ENCODE measurements at regions not wholly inside any gene's neighbourhood (a gene's known extent, or its start where the extent isn't known, plus 50 kb on each side); places are given as distances from the start of the nearest gene placed in this dataset.

DNA sequence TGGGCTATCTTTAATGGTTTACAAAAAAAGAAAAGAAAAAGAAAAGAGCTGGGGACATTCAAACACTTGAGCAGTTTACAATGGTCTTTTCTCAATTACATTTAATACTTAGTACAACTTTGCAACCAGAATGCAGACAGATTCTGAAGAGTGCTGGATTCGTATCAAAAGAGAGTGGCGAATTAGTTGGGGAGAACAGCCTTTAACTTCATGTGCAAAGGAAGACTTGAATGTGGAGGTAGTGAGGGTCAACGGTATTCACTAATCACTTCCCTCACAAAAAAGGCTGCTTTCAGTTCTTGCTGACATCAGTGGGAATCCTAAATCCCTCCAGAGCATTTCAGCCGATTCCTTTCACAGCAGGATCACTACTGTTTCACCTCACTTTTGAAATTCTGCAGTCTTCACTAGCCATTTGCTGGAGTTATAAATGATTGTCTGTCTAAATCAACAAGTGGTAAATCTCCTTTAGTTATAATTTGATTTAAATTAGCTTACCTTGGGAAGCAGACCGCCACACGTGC is 323.0 kb upstream of the SEMA6D start:
- TF ChIP-seq POLR2A (IDR thresholded peaks at IDR 0.05; ENCODE audit: extremely low read depth, insufficient read length): no peak
- TF ChIP-seq, protein P1, sequence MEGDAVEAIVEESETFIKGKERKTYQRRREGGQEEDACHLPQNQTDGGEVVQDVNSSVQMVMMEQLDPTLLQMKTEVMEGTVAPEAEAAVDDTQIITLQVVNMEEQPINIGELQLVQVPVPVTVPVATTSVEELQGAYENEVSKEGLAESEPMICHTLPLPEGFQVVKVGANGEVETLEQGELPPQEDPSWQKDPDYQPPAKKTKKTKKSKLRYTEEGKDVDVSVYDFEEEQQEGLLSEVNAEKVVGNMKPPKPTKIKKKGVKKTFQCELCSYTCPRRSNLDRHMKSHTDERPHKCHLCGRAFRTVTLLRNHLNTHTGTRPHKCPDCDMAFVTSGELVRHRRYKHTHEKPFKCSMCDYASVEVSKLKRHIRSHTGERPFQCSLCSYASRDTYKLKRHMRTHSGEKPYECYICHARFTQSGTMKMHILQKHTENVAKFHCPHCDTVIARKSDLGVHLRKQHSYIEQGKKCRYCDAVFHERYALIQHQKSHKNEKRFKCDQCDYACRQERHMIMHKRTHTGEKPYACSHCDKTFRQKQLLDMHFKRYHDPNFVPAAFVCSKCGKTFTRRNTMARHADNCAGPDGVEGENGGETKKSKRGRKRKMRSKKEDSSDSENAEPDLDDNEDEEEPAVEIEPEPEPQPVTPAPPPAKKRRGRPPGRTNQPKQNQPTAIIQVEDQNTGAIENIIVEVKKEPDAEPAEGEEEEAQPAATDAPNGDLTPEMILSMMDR (IDR thresholded peaks at IDR 0.05; ENCODE audit: low read depth, low read length): no peak
- no peak for TF ChIP-seq MYC (IDR thresholded peaks at IDR 0.05; ENCODE audit: low read depth, low read length)
